SU-DHL-6 (cell line): ENCODE measurements at regions not wholly inside any gene's neighbourhood (a gene's known extent, or its start where the extent isn't known, plus 50 kb on each side); places are given as distances from the start of the nearest gene placed in this dataset.

Source experiments
- H2AFZ ChIP-seq: fragments of 200-600 bp; sonication (generic); 2 replicates; pipeline ENCODE4 v1.6.1; 2014; ENCODE audit warnings: low read depth, mild to moderate bottlenecking, moderate library complexity, mixed read lengths, antibody characterized with exemption, low read length; ENCODE audit not compliant: severe bottlenecking
- H3F3A ChIP-seq: fragments of 200-600 bp; shearing (Covaris generic); 2 replicates; pipeline ENCODE4 v1.6.0; 2016; ENCODE audit warnings: antibody characterized with exemption, mild to moderate bottlenecking; ENCODE audit not compliant: insufficient read depth
- H3K27ac ChIP-seq: fragments of 200-600 bp; sonication (generic); 2 replicates; pipeline ENCODE4 v1.5.1; 2016; ENCODE audit warnings: low read depth, mild to moderate bottlenecking, low read length, moderate library complexity, mixed read lengths
- H3K27me3 ChIP-seq: fragments of 200-600 bp; sonication (generic), shearing (Covaris generic); 2 replicates; pipeline ENCODE4 v1.6.0; 2014; ENCODE audit warnings: mild to moderate bottlenecking, low read length
- H3K36me3 ChIP-seq: fragments of 200-600 bp; sonication (generic); 2 replicates; pipeline ENCODE4 v1.6.1; 2014; ENCODE audit warnings: mild to moderate bottlenecking, low read length, mixed read lengths
- H3K4me2 ChIP-seq: fragments of 300-600, 200-600 bp; shearing (Covaris generic), sonication (generic); 2 replicates; pipeline ENCODE4 v1.6.0; 2014; ENCODE audit warnings: low read length, low read depth, mild to moderate bottlenecking; ENCODE audit not compliant: poor library complexity, severe bottlenecking
- H3K4me3 ChIP-seq: fragments of 200-600 bp; sonication (generic); 2 replicates; pipeline ENCODE4 v1.5.1; 2014; ENCODE audit warnings: antibody characterized with exemption, low read length, mild to moderate bottlenecking, mixed read lengths; ENCODE audit not compliant: insufficient read depth, poor library complexity, severe bottlenecking
- H3K79me2 ChIP-seq: fragments of 200-600 bp; sonication (generic); 2 replicates; pipeline ENCODE4 v1.6.1; 2014; ENCODE audit warnings: mild to moderate bottlenecking, low read length, moderate library complexity; ENCODE audit not compliant: insufficient read depth
- H3K9ac ChIP-seq: fragments of 200-600 bp; sonication (generic); 2 replicates; pipeline ENCODE4 v1.7.0; 2014; ENCODE audit warnings: mild to moderate bottlenecking, low read length
- H3K9me2 ChIP-seq: fragments of 200-600 bp; sonication (generic); replicated peaks from 2 replicates; pipeline ENCODE4 v1.6.1; 2014; ENCODE audit warnings: low read length; ENCODE audit not compliant: insufficient read depth
- H3K9me3 ChIP-seq: fragments of 200-600 bp; sonication (generic); 2 replicates; pipeline ENCODE4 v1.6.1; 2014; ENCODE audit warnings: low read length, mixed read lengths; ENCODE audit not compliant: insufficient read depth
- H4K20me1 ChIP-seq: fragments of 200-600 bp; sonication (generic); 2 replicates; pipeline ENCODE4 v1.6.1; 2014; ENCODE audit warnings: low read depth, mild to moderate bottlenecking, antibody characterized with exemption, low read length, moderate library complexity, mixed read lengths
- CTCF ChIP-seq: fragments of 200-600 bp; sonication (generic); IDR thresholded peaks from one replicate; pipeline ENCODE4 v1.5.1; 2017; ENCODE audit warnings: antibody characterized with exemption, mild to moderate bottlenecking, low read length, moderate library complexity; ENCODE audit not compliant: insufficient read depth, poor library complexity, severe bottlenecking
- EZH2phosphoT487 ChIP-seq: fragments of 200-600 bp; sonication (generic), shearing (Covaris generic); conservative IDR thresholded peaks from 2 replicates; pipeline ENCODE4 v1.6.1; 2018; ENCODE audit warnings: mild to moderate bottlenecking, antibody characterized with exemption, low read length, moderate library complexity, mixed read lengths

- Histone ChIP-seq H3K9ac (no peak overlapping the region), H3K9me2 (no peaks in the 10 kb centered on the region), H3K9me3 (no peaks in the 10 kb centered on the region), H3K4me2 (no peak overlapping the region), H3K4me3 (no peak overlapping the region), H3K36me3 (no peaks in the 10 kb centered on the region), H3K79me2 (no peaks in the 10 kb centered on the region), H2AFZ (no peak overlapping the region), H3F3A (no peaks in the 10 kb centered on the region), H3K27me3 (no peaks in the 10 kb centered on the region), H3K27ac (no peak overlapping the region), H4K20me1 (no peaks in the 10 kb centered on the region)
- TF ChIP-seq CTCF (no peak), EZH2phosphoT487 (no peak)
These were observed 91.6 kb downstream of the SCN11A start for GRCh38 chr3:38960042-38960622.

- Histone ChIP-seq H3K36me3 (no peaks in the 10 kb centered on the region), H3K79me2 (no peaks in the 10 kb centered on the region), H3K27ac (no peak overlapping the region), H3K4me3 (no peak overlapping the region), H4K20me1 (no peaks in the 10 kb centered on the region), H3K4me2 (no peak overlapping the region), H3K9me2 (no peaks in the 10 kb centered on the region), H3K9ac (no peak overlapping the region), H3K27me3 (no peaks in the 10 kb centered on the region), H3K9me3 (no peaks in the 10 kb centered on the region), H3F3A (no peaks in the 10 kb centered on the region), H2AFZ (no peak overlapping the region)
- TF ChIP-seq CTCF, result no peak
- no peak for TF ChIP-seq EZH2phosphoT487
These were observed 93.6 kb downstream of the SCN11A start for GRCh38 chr3:38958026-38958720.

- no peaks in the 10 kb centered on the region for H4K20me1 ChIP-seq
- no peaks in the 10 kb centered on the region for H3K79me2 ChIP-seq
- H3K9ac ChIP-seq, result no peak overlapping the region
- H3K9me2 ChIP-seq, result no peaks in the 10 kb centered on the region
- H3K27me3 ChIP-seq, result no peaks in the 10 kb centered on the region
- no peak overlapping the region for H3K4me3 ChIP-seq
- no peak overlapping the region for H2AFZ ChIP-seq
- H3K27ac ChIP-seq, result no peak overlapping the region
- no peak for TF ChIP-seq EZH2phosphoT487
- TF ChIP-seq CTCF, result no peak
- H3K36me3 ChIP-seq, result no peaks in the 10 kb centered on the region
- no peaks in the 10 kb centered on the region for H3F3A ChIP-seq
- no peaks in the 10 kb centered on the region for H3K9me3 ChIP-seq
- H3K4me2 ChIP-seq, result no peak overlapping the region
These were observed 94.4 kb downstream of the SCN11A start for GRCh38 chr3:38957296-38957695.
